ENCODE measurements at regions not wholly inside any gene's neighbourhood (a gene's known extent, or its start where the extent isn't known, plus 50 kb on each side); places are given as distances from the start of the nearest gene placed in this dataset.

GRCh38 chr2:220125551-220125950 is 498.1 kb downstream of the SLC4A3 start:
- Histone ChIP-seq H3K4me1 (ENCODE audit: control insufficient read depth, low read length) (peaks cover 5% of the 10 kb centered on the region; the same call in 1 of the 2 replicates), H3F3A (ENCODE audit: control insufficient read depth, insufficient read depth) (no peaks in the 10 kb centered on the region), H4K20me1 (ENCODE audit: control insufficient read depth, insufficient read depth, low read depth, low read length) (no peaks in the 10 kb centered on the region), H3K4me2 (ENCODE audit: low read length) (no peak overlapping the region), H3K79me2 (ENCODE audit: control insufficient read depth, low read length) (no peaks in the 10 kb centered on the region), H3K36me3 (ENCODE audit: control insufficient read depth, low read length) (no peaks in the 10 kb centered on the region), H3K27ac (ENCODE audit: low read depth, low read length) (no peak overlapping the region), H3K9me3 (ENCODE audit: control insufficient read depth, insufficient read depth, low read length) (peaks cover 2% of the 10 kb centered on the region; the same call in 1 of the 2 replicates), H3K9me2 (replicated peaks; ENCODE audit: control insufficient read depth, low read length) (no peaks in the 10 kb centered on the region), H3K4me3 (ENCODE audit: low read length) (no peak overlapping the region), H3K27me3 (ENCODE audit: control insufficient read depth, low read length) (no peaks in the 10 kb centered on the region)
- TF ChIP-seq EZH2phosphoT487 (IDR thresholded peaks at IDR 0.05; ENCODE audit: borderline replicate concordance, low read length) (no peak), CTCF (IDR thresholded peaks at IDR 0.05; ENCODE audit: low read depth, low read length, poor library complexity, severe bottlenecking) (no peak)

- Histone ChIP-seq H3K9me2 (replicated peaks; ENCODE audit: control insufficient read depth, low read length) (no peaks in the 10 kb centered on the region), H3K4me1 (ENCODE audit: control insufficient read depth, low read length) (peaks cover 5% of the 10 kb centered on the region; the same call in 1 of the 2 replicates), H4K20me1 (ENCODE audit: control insufficient read depth, insufficient read depth, low read depth, low read length) (no peaks in the 10 kb centered on the region), H3K9me3 (ENCODE audit: control insufficient read depth, insufficient read depth, low read length) (peaks cover 6% of the 10 kb centered on the region; the same call in 1 of the 2 replicates), H3F3A (ENCODE audit: control insufficient read depth, insufficient read depth) (no peaks in the 10 kb centered on the region), H3K4me3 (ENCODE audit: low read length) (no peak overlapping the region), H3K79me2 (ENCODE audit: control insufficient read depth, low read length) (no peaks in the 10 kb centered on the region), H3K27ac (ENCODE audit: low read depth, low read length) (no peak overlapping the region), H3K4me2 (ENCODE audit: low read length) (no peak overlapping the region), H3K27me3 (ENCODE audit: control insufficient read depth, low read length) (no peaks in the 10 kb centered on the region), H3K36me3 (ENCODE audit: control insufficient read depth, low read length) (no peaks in the 10 kb centered on the region)
- TF ChIP-seq EZH2phosphoT487 (IDR thresholded peaks at IDR 0.05; ENCODE audit: borderline replicate concordance, low read length): no peak
- no peak for TF ChIP-seq CTCF (IDR thresholded peaks at IDR 0.05; ENCODE audit: low read depth, low read length, poor library complexity, severe bottlenecking)
These were observed 499.9 kb downstream of the SLC4A3 start for GRCh38 chr2:220127311-220127710.

- H3K36me3 ChIP-seq (ENCODE audit: control insufficient read depth, low read length): no peaks in the 10 kb centered on the region
- peaks cover 5% of the 10 kb centered on the region; the same call in 1 of the 2 replicates for H3K4me1 ChIP-seq (ENCODE audit: control insufficient read depth, low read length)
- H3K4me2 ChIP-seq (ENCODE audit: low read length): no peak overlapping the region
- peaks cover 6% of the 10 kb centered on the region; the same call in 1 of the 2 replicates for H3K9me3 ChIP-seq (ENCODE audit: control insufficient read depth, insufficient read depth, low read length)
- no peak for TF ChIP-seq CTCF (IDR thresholded peaks at IDR 0.05; ENCODE audit: low read depth, low read length, poor library complexity, severe bottlenecking)
- no peak for TF ChIP-seq EZH2phosphoT487 (IDR thresholded peaks at IDR 0.05; ENCODE audit: borderline replicate concordance, low read length)
- no peak overlapping the region for H3K4me3 ChIP-seq (ENCODE audit: low read length)
- no peak overlapping the region for H3K27ac ChIP-seq (ENCODE audit: low read depth, low read length)
- H4K20me1 ChIP-seq (ENCODE audit: control insufficient read depth, insufficient read depth, low read depth, low read length): no peaks in the 10 kb centered on the region
- H3F3A ChIP-seq (ENCODE audit: control insufficient read depth, insufficient read depth): no peaks in the 10 kb centered on the region
- H3K27me3 ChIP-seq (ENCODE audit: control insufficient read depth, low read length): no peaks in the 10 kb centered on the region
- no peaks in the 10 kb centered on the region for H3K79me2 ChIP-seq (ENCODE audit: control insufficient read depth, low read length)
- H3K9me2 ChIP-seq (replicated peaks; ENCODE audit: control insufficient read depth, low read length): no peaks in the 10 kb centered on the region
These were observed 500.4 kb downstream of the SLC4A3 start for GRCh38 chr2:220127876-220128275.
